ENCODE measurements at regions not wholly inside any gene's neighbourhood (a gene's known extent, or its start where the extent isn't known, plus 50 kb on each side); places are given as distances from the start of the nearest gene placed in this dataset.

DNA sequence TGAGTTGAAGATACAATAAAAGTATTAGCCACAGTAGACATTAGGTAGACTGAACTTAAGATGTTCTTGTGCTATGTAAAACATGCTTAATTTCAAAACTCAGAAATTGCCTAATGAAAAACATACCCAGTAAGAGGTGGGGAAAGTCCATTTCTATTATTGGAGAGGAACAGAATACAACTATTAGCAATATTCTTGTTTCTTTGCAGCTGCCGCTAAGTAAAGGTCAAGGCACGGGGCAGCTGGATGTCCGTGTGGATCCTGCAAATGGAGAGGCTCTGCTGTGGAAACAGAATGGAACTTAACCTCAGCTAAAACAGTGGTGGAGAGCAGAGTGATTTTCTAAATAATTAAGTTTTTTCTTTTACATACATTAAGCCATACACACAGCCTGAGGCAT, 139.2 kb upstream of the ARHGAP28 start:
- intact Hi-C loops (cut with micrococcal nuclease; ENCODE audit: unreplicated experiment), result loop anchor here (10.0 kb wide), 1 partner anchor 64 kb away; no protein-coding TSS in a partner anchor

DNA sequence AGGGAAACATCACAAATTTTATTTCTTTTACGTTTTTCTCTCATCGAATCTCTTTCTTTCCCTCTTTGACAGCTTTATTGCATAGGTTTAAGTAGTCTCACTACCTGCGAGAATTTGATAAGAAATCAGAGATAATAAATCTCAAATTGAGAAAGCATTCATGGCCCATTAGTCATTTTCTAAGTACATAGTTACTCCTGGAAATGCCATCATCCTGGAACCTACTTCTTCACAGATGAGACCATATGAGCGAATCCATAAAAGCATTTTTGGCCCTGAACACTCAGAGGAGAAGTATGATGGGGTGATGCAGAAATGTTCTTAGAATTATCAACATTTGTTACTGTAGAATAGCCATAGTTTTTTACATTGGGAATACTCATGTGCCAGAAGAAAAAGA, 138.0 kb upstream of the ARHGAP28 start:
- Histone ChIP-seq H3K9me2 (ENCODE audit: insufficient read depth, low read length) (no peaks in the 10 kb centered on the region), H3K27ac (ENCODE audit: low read depth, low read length, poor library complexity, severe bottlenecking) (no peak overlapping the region), H3K79me2 (ENCODE audit: insufficient read depth, low read depth, low read length) (no peaks in the 10 kb centered on the region), H2AFZ (ENCODE audit: low read length) (no peak overlapping the region), H3K4me3 (ENCODE audit: low read depth, low read length, poor library complexity, severe bottlenecking) (no peak overlapping the region), H3K9me3 (ENCODE audit: low read length) (no peaks in the 10 kb centered on the region), H3K4me2 (ENCODE audit: low read length) (no peak overlapping the region), H4K20me1 (ENCODE audit: insufficient read depth, low read length) (no peaks in the 10 kb centered on the region), H3K36me3 (ENCODE audit: insufficient read depth, low read length) (no peaks in the 10 kb centered on the region), H3K4me1 (ENCODE audit: insufficient read depth, low read length, poor library complexity, severe bottlenecking) (no peaks in the 10 kb centered on the region)
- POLR2A ChIA-PET, result no interaction called here
- no peak for DNase-seq (ENCODE audit: low spot score)
- BruUV-seq (replicated peaks), result no TSS peak
- CTCF ChIA-PET (ENCODE audit: unreplicated experiment), result no interaction called here
- intact Hi-C loops (cut with micrococcal nuclease; ENCODE audit: unreplicated experiment), result loop anchor here (10.0 kb wide), 1 partner anchor 63 kb away; no protein-coding TSS in a partner anchor
- TF ChIP-seq, protein P1, sequence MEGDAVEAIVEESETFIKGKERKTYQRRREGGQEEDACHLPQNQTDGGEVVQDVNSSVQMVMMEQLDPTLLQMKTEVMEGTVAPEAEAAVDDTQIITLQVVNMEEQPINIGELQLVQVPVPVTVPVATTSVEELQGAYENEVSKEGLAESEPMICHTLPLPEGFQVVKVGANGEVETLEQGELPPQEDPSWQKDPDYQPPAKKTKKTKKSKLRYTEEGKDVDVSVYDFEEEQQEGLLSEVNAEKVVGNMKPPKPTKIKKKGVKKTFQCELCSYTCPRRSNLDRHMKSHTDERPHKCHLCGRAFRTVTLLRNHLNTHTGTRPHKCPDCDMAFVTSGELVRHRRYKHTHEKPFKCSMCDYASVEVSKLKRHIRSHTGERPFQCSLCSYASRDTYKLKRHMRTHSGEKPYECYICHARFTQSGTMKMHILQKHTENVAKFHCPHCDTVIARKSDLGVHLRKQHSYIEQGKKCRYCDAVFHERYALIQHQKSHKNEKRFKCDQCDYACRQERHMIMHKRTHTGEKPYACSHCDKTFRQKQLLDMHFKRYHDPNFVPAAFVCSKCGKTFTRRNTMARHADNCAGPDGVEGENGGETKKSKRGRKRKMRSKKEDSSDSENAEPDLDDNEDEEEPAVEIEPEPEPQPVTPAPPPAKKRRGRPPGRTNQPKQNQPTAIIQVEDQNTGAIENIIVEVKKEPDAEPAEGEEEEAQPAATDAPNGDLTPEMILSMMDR (conservative IDR thresholded peaks at IDR 0.05; ENCODE audit: low read length), result no peak
- TF ChIP-seq EZH2phosphoT487 (IDR thresholded peaks at IDR 0.05; ENCODE audit: borderline replicate concordance, low read depth, low read length), result no peak

More for the DNA sequence above, 139.2 kb upstream of the ARHGAP28 start:
- Histone ChIP-seq H3K36me3 (ENCODE audit: insufficient read depth, low read length) (no peaks in the 10 kb centered on the region), H3K4me3 (ENCODE audit: low read depth, low read length, poor library complexity, severe bottlenecking) (no peak overlapping the region), H3K9me3 (ENCODE audit: low read length) (no peaks in the 10 kb centered on the region), H3K79me2 (ENCODE audit: insufficient read depth, low read depth, low read length) (no peaks in the 10 kb centered on the region), H4K20me1 (ENCODE audit: insufficient read depth, low read length) (no peaks in the 10 kb centered on the region), H3K4me1 (ENCODE audit: insufficient read depth, low read length, poor library complexity, severe bottlenecking) (no peaks in the 10 kb centered on the region), H2AFZ (ENCODE audit: low read length) (no peak overlapping the region), H3K9me2 (ENCODE audit: insufficient read depth, low read length) (peaks cover 5% of the 10 kb centered on the region; the same call in 1 of the 2 replicates), H3K4me2 (ENCODE audit: low read length) (no peak overlapping the region), H3K27ac (ENCODE audit: low read depth, low read length, poor library complexity, severe bottlenecking) (no peak overlapping the region)
- CTCF ChIA-PET (ENCODE audit: unreplicated experiment), result no interaction called here
- BruUV-seq (replicated peaks), result no TSS peak
- POLR2A ChIA-PET, result no interaction called here
- no peak for DNase-seq (ENCODE audit: low spot score)
- TF ChIP-seq, protein P1 (conservative IDR thresholded peaks at IDR 0.05; ENCODE audit: low read length), result no peak
- no peak for TF ChIP-seq EZH2phosphoT487 (IDR thresholded peaks at IDR 0.05; ENCODE audit: borderline replicate concordance, low read depth, low read length)

DNA sequence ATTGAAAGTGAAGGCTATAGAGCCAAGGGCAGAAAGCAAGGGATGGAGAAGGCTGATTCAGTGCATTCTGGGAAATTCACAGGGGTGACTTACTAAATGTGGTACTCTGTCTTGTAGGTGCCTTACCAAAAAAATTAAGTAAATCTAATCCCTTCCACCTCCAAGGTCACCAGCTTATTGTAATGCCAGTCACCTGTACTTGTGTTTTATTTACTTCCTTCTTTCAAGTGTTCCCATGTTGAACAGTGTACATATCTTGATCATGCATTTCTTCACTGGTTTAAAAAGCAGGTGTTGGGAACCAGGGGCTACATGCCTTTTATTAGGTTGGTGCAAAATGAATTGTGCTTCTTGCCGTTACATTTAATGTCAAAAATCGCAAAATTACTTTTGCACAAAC, 137.0 kb upstream of the ARHGAP28 start:
- Histone ChIP-seq H3K4me1 (ENCODE audit: insufficient read depth, low read length, poor library complexity, severe bottlenecking) (no peaks in the 10 kb centered on the region), H3K27ac (ENCODE audit: low read depth, low read length, poor library complexity, severe bottlenecking) (no peak overlapping the region), H3K9me3 (ENCODE audit: low read length) (no peaks in the 10 kb centered on the region), H3K4me3 (ENCODE audit: low read depth, low read length, poor library complexity, severe bottlenecking) (no peak overlapping the region), H2AFZ (ENCODE audit: low read length) (no peak overlapping the region), H3K9me2 (ENCODE audit: insufficient read depth, low read length) (no peaks in the 10 kb centered on the region), H3K36me3 (ENCODE audit: insufficient read depth, low read length) (no peaks in the 10 kb centered on the region), H3K79me2 (ENCODE audit: insufficient read depth, low read depth, low read length) (no peaks in the 10 kb centered on the region), H3K4me2 (ENCODE audit: low read length) (no peak overlapping the region), H4K20me1 (ENCODE audit: insufficient read depth, low read length) (no peaks in the 10 kb centered on the region)
- DNase-seq (ENCODE audit: low spot score), result no peak
- CTCF ChIA-PET (ENCODE audit: unreplicated experiment), result no interaction called here
- POLR2A ChIA-PET, result interaction anchor here (0.6 kb wide), 1 partner anchor 298 kb away, joined by 3 read pairs; no protein-coding TSS in a partner anchor
- intact Hi-C loops (cut with micrococcal nuclease; ENCODE audit: unreplicated experiment), result loop anchor here (10.0 kb wide), 1 partner anchor 62 kb away; no protein-coding TSS in a partner anchor
- BruUV-seq (replicated peaks), result no TSS peak
- TF ChIP-seq, protein P1 (conservative IDR thresholded peaks at IDR 0.05; ENCODE audit: low read length), result no peak
- no peak for TF ChIP-seq EZH2phosphoT487 (IDR thresholded peaks at IDR 0.05; ENCODE audit: borderline replicate concordance, low read depth, low read length)
